Epithelial cell of proximal tubule (primary cell): ENCODE measurements at regions not wholly inside any gene's neighbourhood (a gene's known extent, or its start where the extent isn't known, plus 50 kb on each side); places are given as distances from the start of the nearest gene placed in this dataset.

Experiments used
- DNase-seq: peaks from one replicate; pipeline ENCODE4 v3.0.0-alpha.2; 2011; ENCODE audit warnings: low read depth
- H3K4me3 ChIP-seq: 2 replicates; pipeline ENCODE4 v1.5.1; 2011; ENCODE audit warnings: low read depth, mild to moderate bottlenecking, low read length
- TF ChIP-seq, protein P1 (sequence below): conservative IDR thresholded peaks from 2 replicates; pipeline ENCODE4 v1.5.1; 2012; ENCODE audit warnings: low read depth, mild to moderate bottlenecking, low read length

DNA sequence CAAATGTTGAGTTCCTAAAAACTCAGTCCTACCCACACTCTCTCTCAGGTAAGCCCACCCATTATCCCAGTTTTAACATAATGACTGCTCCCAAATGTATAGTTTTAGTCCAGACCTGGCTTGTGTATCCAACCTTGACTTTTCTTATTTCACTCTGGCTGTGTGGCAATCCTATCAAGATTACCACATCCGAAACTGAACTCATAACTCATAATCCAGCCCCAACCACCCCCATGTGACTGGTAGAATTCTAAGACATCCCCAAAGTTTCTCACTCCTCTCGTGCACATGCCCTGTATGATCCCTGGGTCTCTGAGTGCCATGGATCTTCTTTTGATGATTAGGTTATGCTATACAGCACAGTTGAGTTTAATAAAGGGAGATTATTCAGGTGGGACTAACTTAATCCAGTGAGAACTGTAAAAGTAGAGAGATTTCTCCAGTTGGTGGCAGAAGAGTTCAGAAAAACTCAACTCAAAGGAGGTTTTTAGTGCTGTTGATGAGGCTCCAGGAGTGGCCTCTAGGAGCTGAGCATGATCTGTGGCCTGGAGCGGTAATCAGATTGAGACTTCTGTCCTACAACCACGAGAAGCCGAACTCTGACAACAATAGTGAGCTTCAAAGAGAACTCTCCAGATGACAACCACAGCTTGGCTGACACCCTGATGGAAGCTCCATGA is 413.4 kb downstream of the ZNF536 start:
- TF ChIP-seq, protein P1, sequence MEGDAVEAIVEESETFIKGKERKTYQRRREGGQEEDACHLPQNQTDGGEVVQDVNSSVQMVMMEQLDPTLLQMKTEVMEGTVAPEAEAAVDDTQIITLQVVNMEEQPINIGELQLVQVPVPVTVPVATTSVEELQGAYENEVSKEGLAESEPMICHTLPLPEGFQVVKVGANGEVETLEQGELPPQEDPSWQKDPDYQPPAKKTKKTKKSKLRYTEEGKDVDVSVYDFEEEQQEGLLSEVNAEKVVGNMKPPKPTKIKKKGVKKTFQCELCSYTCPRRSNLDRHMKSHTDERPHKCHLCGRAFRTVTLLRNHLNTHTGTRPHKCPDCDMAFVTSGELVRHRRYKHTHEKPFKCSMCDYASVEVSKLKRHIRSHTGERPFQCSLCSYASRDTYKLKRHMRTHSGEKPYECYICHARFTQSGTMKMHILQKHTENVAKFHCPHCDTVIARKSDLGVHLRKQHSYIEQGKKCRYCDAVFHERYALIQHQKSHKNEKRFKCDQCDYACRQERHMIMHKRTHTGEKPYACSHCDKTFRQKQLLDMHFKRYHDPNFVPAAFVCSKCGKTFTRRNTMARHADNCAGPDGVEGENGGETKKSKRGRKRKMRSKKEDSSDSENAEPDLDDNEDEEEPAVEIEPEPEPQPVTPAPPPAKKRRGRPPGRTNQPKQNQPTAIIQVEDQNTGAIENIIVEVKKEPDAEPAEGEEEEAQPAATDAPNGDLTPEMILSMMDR: no peak
- H3K4me3 ChIP-seq: no peak overlapping the region
- no peak for DNase-seq

DNA sequence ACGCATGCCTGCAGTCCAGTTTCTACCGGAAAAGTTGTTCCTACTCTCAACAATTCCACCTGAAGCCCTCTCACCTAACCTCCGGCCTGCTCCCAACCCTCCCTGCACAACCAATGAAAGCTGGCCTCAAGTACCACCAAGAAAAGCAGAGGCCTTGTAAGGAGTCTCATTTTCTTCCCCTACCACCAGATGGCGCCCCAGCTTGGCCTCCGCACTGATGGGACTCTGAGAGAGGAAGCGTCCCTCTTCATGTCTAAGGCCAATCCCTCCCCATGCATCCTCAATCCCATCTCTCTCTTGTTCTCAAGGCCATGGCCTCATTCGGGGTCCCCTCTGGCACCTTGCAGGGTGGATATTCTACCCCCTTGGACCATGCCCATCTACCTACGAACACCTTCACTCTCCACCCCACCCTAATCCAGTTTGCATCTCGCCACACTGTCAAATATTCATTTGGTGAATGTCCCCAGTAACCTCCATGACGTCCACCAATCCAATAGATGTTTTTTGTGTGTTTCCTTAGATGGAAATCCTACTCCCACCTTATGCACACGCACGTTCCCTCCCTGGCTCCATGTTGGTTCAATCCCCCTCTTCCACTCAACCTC is 412.8 kb downstream of the ZNF536 start:
- TF ChIP-seq, protein P1: peak; percentile 52
- no peak for DNase-seq
- no peak overlapping the region for H3K4me3 ChIP-seq

DNA sequence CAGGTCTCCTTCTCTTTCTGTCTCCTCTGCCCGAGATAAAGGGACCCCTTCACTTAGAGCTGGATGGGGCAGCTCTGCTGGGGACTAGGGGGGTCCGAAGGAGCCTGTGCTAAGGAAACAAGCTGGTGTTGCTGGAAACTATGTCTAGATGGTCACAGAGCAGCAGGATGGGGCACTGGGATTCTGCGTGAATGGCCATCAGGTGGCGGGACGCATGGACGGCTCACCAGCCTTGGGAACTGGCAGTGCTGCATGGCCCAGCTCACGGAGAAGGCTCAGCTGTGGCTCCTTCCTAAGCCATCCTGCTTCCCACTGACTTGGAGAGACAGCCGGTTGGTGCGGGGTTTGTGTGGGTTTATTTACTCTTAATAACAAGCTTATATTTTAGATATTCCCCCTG is 411.8 kb downstream of the ZNF536 start:
- no peak for DNase-seq
- TF ChIP-seq, protein P1: no peak
- no peak overlapping the region for H3K4me3 ChIP-seq

DNA sequence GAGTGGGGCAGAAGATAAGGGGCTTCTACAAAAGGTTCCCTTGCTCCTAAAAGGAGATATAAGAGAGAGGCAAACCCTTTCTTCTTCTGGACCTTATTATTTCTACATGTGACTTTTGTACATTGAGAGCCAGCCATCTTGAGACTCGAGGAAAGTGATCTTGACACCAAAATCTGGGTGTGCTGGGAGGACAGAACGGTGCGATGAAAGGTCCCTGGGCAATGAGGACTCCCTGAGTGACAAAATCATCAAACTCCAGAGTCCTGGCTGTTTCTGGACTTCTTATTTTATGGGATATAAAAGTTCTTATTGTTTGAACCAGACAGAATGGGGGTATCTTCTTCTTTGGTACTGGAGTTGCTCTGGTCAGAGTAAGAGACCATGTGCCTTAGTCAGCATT is 411.0 kb downstream of the ZNF536 start:
- H3K4me3 ChIP-seq: no peak overlapping the region
- DNase-seq: no peak
- TF ChIP-seq, protein P1: no peak

DNA sequence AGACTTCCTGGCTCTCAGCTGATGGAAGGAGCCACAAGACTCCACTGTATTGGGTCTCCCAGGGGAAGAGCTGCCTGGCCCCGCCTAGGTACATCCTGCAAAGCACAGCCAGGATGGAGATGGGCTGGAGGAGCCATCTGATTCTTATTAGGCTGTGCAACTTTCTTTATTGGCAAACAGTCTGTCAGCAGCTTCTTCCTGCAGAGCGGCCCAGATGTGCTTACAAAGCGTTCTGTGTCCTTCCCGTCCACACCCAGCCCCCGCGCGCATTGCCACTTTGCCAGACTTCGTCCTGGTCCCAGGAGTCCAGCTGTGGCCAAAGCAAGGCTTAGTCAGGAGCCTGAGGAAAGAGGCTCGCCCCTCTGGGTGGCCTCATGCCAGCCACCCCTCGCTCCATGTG is 409.3 kb downstream of the ZNF536 start:
- DNase-seq: no peak
- TF ChIP-seq, protein P1: no peak
- H3K4me3 ChIP-seq: no peak overlapping the region

DNA sequence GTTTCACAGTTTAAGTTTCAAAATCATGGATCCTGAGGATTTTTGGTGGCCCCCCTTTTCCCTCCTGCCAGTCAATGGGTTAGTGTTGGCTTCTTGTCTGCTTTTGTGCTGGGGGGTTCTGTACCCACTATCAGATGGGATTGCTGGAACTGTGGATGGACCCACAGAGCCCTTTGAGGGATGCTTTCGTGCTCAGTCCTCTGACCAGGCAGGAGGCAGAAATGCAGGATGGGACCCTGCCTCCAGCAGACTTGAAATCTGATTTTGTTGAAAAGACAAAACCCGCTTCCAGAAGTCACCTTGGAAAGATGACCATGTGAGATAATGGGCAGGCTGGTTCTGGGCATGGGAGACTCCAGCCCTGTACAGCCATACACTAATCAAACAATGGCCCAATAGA is 408.9 kb downstream of the ZNF536 start:
- H3K4me3 ChIP-seq: no peak overlapping the region
- TF ChIP-seq, protein P1: no peak
- DNase-seq: no peak

DNA sequence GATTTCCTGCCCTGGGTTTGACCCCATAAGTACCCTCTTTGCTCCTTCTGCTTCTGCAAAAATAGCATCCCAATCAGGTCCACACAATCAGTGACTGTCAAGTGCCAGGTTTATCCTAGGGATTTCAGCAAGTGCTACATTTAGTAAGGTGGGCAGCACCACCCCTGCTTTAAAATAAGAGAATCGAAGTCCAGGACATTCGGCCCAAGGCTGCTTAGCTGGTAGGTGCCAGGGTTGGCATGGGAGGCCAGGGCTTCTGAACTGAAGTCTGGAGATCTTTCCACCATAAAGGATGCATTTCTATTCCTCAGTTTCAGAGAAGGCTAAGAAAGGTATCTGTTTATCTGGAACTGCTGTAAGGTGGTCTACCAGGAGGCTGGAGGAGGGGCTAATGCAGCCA is 408.3 kb downstream of the ZNF536 start:
- TF ChIP-seq, protein P1: no peak
- DNase-seq: no peak
- no peak overlapping the region for H3K4me3 ChIP-seq
